GM13976 (cell line): ENCODE measurements at regions not wholly inside any gene's neighbourhood (a gene's known extent, or its start where the extent isn't known, plus 50 kb on each side); places are given as distances from the start of the nearest gene placed in this dataset.
A peak's percentile ranks its signal among the peaks of the same experiment; 100 is the strongest.

Experiments used
- DNase-seq: peaks from one replicate; pipeline ENCODE4 v3.0.0; 2012; ENCODE audit warnings: low spot score
- in situ Hi-C: fragments of 300-500 bp; cut with MboI; formaldehyde crosslinking; loops from one replicate; pipeline ENCODE4 v1.12.0; 2022; ENCODE audit warnings: low sequenced_read_pairs, mixed read lengths, inconsistent platforms; ENCODE audit not compliant: unreplicated experiment
- TF ChIP-seq, protein P1 (sequence below): IDR thresholded peaks from 2 replicates; pipeline ENCODE4 v1.5.1; 2012; ENCODE audit warnings: borderline replicate concordance, mild to moderate bottlenecking; ENCODE audit not compliant: insufficient read depth; ENCODE audit errors: extremely low read depth, missing control alignments, control extremely low read depth

- TF ChIP-seq, protein P1, sequence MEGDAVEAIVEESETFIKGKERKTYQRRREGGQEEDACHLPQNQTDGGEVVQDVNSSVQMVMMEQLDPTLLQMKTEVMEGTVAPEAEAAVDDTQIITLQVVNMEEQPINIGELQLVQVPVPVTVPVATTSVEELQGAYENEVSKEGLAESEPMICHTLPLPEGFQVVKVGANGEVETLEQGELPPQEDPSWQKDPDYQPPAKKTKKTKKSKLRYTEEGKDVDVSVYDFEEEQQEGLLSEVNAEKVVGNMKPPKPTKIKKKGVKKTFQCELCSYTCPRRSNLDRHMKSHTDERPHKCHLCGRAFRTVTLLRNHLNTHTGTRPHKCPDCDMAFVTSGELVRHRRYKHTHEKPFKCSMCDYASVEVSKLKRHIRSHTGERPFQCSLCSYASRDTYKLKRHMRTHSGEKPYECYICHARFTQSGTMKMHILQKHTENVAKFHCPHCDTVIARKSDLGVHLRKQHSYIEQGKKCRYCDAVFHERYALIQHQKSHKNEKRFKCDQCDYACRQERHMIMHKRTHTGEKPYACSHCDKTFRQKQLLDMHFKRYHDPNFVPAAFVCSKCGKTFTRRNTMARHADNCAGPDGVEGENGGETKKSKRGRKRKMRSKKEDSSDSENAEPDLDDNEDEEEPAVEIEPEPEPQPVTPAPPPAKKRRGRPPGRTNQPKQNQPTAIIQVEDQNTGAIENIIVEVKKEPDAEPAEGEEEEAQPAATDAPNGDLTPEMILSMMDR = no peak
- no peak for DNase-seq
- in situ Hi-C loops = no loop called here
Observed at GRCh38 chrX:39648548-39649254, 449.1 kb downstream of the BCOR start.

DNA sequence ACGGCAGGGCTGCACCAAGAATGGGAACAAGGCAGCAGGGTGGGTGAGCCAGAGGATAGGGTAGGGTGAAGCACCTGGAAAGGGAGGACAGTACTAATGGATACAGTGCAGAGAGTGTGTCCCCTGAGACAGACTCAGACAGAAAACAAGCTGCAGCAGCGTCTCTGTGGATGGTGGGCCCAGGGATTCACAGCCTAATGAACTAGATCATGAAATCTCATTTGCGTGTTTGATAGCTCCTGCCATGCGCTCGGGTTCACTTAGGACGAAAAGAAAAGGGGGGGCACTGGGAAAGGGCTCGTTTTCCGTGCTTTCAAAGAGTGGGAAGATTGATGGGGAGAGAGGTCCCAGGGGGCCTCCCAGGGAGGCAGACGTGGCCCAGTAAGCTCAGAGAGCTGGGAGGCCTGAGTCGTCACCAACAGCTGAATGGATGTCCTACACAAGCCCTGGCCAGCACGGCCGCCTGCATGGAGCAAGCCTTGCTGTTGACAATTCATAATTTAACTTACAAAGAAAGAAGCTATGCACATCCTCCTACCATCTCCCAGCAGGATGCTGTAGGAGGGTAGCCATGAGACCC lies 446.9 kb downstream of the BCOR start:
- no peak for DNase-seq
- TF ChIP-seq, protein P1 = no peak
- in situ Hi-C loops = no loop called here

DNA sequence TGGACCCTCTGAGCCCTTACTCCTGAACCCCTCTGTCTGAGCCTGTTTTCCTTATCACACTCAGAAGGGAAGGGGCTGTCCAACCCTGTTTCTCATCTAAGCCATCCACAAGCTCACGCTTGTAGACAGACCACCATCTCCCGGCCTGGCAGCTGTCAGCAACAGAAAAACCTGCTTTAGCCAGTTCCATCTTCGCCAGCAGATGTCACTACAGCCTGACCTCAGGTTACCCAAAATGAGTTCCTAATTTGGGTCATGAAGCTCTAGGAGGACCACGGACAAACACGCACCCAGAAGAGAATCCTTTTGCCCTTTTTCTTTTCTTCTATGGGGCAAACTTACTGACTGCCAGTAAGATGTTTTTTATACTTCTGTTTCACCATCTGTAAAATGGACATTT lies 445.4 kb downstream of the BCOR start:
- TF ChIP-seq, protein P1 = no peak
- DNase-seq = peak; percentile 41
- in situ Hi-C loops = no loop called here

- TF ChIP-seq, protein P1 = no peak
- no peak for DNase-seq
- in situ Hi-C loops = no loop called here
Observed at GRCh38 chrX:39653691-39654090, 444.1 kb downstream of the BCOR start.

- DNase-seq = no peak
- in situ Hi-C loops = no loop called here
- TF ChIP-seq, protein P1 = no peak
Observed at GRCh38 chrX:39654183-39654925, 443.4 kb downstream of the BCOR start.

- no peak for DNase-seq
- in situ Hi-C loops = no loop called here
- TF ChIP-seq, protein P1 = no peak
Observed at GRCh38 chrX:39654952-39655351, 442.8 kb downstream of the BCOR start.
